Sigmoid colon (tissue), 6 donors: ENCODE measurements at regions not wholly inside any gene's neighbourhood (a gene's known extent, or its start where the extent isn't known, plus 50 kb on each side); places are given as distances from the start of the nearest gene placed in this dataset.

Source experiments
- DNase-seq: peaks from one replicate; pipeline ENCODE4 v3.0.0-alpha.2; 2019
- H3K27ac ChIP-seq, 4 donors: fragments of 200-600 bp; sonication (generic); one replicate each; pipeline ENCODE4 v1.5.1; 2016 to 2019; ENCODE audit warnings: mild to moderate bottlenecking in 1 of 4
- H3K27me3 ChIP-seq, 3 donors: fragments of 200-600 bp; sonication (generic); one replicate each; pipeline ENCODE4 v1.5.1; 2019; ENCODE audit warnings: mild to moderate bottlenecking in 1 of 3
- H3K36me3 ChIP-seq, 4 donors: fragments of 200-600 bp; sonication (generic); one replicate each; pipeline ENCODE4 v1.5.1; 2016 to 2019
- H3K4me1 ChIP-seq, 4 donors: fragments of 200-600 bp; sonication (generic); one replicate each; pipeline ENCODE4 v1.5.1; 2017 to 2019
- H3K4me3 ChIP-seq, 4 donors: fragments of 200-600 bp; sonication (generic); one replicate each; pipeline ENCODE4 v1.5.1; 2017 to 2019; ENCODE audit warnings: mild to moderate bottlenecking in 2 of 4, moderate library complexity in 1 of 4
- H3K9me3 ChIP-seq, 4 donors: fragments of 200-600 bp in 3 of 4; sonication (generic) in 3 of 4; one replicate each; pipeline versions ENCODE4 v1.5.1 to v1.6.1; 2013 to 2019
- EP300 ChIP-seq, 4 donors: sonication (generic); formaldehyde crosslinking; IDR thresholded peaks; one replicate each; pipeline ENCODE4 v1.6.1; 2017; ENCODE audit warnings: antibody characterized with exemption in 4 of 4
- POLR2A ChIP-seq, 2 donors: fragments of 450-650 bp; IDR thresholded peaks; one replicate each; pipeline ENCODE4 v1.6.1; 2016; ENCODE audit warnings: antibody characterized with exemption in 2 of 2, mild to moderate bottlenecking in 2 of 2, moderate library complexity in 2 of 2
- POLR2AphosphoS5 ChIP-seq, 4 donors: sonication (generic); formaldehyde crosslinking; IDR thresholded peaks; one replicate each; pipeline ENCODE4 v1.6.1; 2017; ENCODE audit warnings: antibody characterized with exemption in 4 of 4
- WGBS, 2 donors: extraction: QIAGEN DNeasy Blood & Tissue Kit; methylation state at CpG; one replicate each; pipeline ENCODE4 v1.1.7; 2013; 5-methylcytosine and 5-hydroxymethylcytosine counted together
- intact Hi-C: fragments of 100-400 bp; cut with DNase I; formaldehyde crosslinking; loops from one replicate; pipeline ENCODE4 v1.15.1; 2023
- TF ChIP-seq, protein P1 (sequence below), 4 experiments: fragments of 450-650 bp in 3 of 4; fragments of 200-600 bp in 1 of 4; IDR thresholded peaks; one replicate each; pipeline ENCODE4 v1.5.1; 2016 to 2019; ENCODE audit warnings: antibody characterized with exemption in 4 of 4, mild to moderate bottlenecking in 3 of 4, moderate library complexity in 2 of 4
- donor health status: healthy with polysubstance abuse.
- donor health status: healthy.

DNA sequence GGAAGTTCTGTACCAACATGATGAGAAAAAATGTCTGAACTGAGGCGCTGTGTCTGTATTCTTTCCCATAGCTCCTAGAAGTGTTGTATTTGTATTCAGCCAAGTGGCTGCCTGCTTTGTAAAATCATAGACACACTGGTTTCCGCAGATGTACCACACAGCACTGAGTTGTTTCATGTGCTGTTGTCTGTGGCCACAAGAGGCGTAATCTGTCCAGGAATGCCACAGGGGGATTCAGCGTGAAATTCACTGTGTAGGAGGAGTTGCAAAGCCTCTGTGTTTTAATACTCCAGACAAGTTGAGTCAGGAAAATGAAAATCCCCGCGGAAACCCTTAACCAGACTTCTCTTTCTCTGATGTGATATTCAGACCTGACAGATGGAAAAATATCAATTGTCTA lies 462.2 kb downstream of the NSUN3 start:
- Histone ChIP-seq H3K4me1 (peaks cover 0 to 14% (median 10%) of the 10 kb centered on the region in 4 donors), H3K27me3 (no peaks in the 10 kb centered on the region), H3K36me3 (no peaks in the 10 kb centered on the region), H3K9me3 (no peaks in the 10 kb centered on the region), H3K4me3 (no peak overlapping the region), H3K27ac (no peak overlapping the region)
- TF ChIP-seq POLR2AphosphoS5 (IDR thresholded peaks at IDR 0.05) (no peak), EP300 (IDR thresholded peaks at IDR 0.05) (no peak), POLR2A (IDR thresholded peaks at IDR 0.05) (no peak)
- TF ChIP-seq, protein P1, sequence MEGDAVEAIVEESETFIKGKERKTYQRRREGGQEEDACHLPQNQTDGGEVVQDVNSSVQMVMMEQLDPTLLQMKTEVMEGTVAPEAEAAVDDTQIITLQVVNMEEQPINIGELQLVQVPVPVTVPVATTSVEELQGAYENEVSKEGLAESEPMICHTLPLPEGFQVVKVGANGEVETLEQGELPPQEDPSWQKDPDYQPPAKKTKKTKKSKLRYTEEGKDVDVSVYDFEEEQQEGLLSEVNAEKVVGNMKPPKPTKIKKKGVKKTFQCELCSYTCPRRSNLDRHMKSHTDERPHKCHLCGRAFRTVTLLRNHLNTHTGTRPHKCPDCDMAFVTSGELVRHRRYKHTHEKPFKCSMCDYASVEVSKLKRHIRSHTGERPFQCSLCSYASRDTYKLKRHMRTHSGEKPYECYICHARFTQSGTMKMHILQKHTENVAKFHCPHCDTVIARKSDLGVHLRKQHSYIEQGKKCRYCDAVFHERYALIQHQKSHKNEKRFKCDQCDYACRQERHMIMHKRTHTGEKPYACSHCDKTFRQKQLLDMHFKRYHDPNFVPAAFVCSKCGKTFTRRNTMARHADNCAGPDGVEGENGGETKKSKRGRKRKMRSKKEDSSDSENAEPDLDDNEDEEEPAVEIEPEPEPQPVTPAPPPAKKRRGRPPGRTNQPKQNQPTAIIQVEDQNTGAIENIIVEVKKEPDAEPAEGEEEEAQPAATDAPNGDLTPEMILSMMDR (IDR thresholded peaks at IDR 0.05) = peak in 1 of 4 experiments; percentile 15
- DNase-seq = no peak
- intact Hi-C loops = no loop called here
- WGBS, 2 donors = 88 to 91% methylated on average over 6 of the region's 6 CpGs

DNA sequence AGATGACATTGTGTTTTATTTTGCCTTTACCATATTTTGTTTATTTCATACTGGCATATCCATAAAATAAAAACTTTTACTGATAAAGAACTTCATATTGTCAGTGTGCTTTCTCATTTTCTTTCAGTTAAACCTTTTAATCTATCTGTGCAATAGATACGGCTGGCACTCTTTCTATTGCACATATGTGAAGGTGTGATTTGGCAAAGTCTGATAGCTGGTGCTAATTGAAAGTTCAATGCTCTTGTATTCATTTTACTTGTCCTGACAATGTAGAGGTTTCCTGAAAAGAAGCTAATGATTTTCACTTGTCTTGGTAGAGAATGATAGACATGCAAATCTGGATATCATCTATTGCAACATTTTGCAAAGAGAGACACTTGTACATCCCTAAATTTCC lies 467.0 kb downstream of the NSUN3 start:
- WGBS, 2 donors = 92 to 95% methylated on average over 1 of the region's 1 CpG
- peaks cover 0 to under 1% (median 0%) of the 10 kb centered on the region in 4 donors for H3K4me1 ChIP-seq
- no peaks in the 10 kb centered on the region for H3K9me3 ChIP-seq
- no peak for DNase-seq
- intact Hi-C loops = no loop called here
- TF ChIP-seq POLR2AphosphoS5 (IDR thresholded peaks at IDR 0.05) (no peak), POLR2A (IDR thresholded peaks at IDR 0.05) (no peak), EP300 (IDR thresholded peaks at IDR 0.05) (no peak)
- TF ChIP-seq, protein P1 (IDR thresholded peaks at IDR 0.05) = no peak
- H3K27me3 ChIP-seq = no peaks in the 10 kb centered on the region
- no peak overlapping the region for H3K27ac ChIP-seq
- no peaks in the 10 kb centered on the region for H3K36me3 ChIP-seq
- no peak overlapping the region for H3K4me3 ChIP-seq

DNA sequence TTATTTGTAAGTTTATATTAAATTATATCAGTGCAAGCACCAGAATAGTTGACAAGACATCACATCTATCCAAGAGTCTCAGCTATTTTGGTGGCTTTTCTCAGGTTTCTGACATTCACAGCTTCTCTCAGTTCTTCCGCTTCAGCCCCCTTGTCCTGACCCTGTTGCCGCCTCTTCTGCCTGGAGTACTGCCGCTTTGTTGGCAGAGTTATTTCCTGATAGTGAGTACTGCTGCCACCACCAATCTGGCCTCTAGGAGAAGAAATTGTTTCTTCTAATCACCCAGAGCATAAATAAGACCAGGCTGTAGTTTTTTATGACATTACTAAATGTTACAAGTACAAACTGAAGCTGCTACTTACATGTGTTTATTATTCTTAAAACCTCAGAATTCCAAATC lies 470.1 kb downstream of the NSUN3 start:
- Histone ChIP-seq H3K36me3 (no peaks in the 10 kb centered on the region), H3K27ac (no peak overlapping the region), H3K27me3 (no peaks in the 10 kb centered on the region), H3K4me1 (no peaks in the 10 kb centered on the region), H3K4me3 (no peak overlapping the region), H3K9me3 (no peaks in the 10 kb centered on the region)
- no peak for DNase-seq
- no peak for TF ChIP-seq POLR2A (IDR thresholded peaks at IDR 0.05)
- TF ChIP-seq POLR2AphosphoS5 (IDR thresholded peaks at IDR 0.05) = no peak
- TF ChIP-seq EP300 (IDR thresholded peaks at IDR 0.05) = no peak
- TF ChIP-seq, protein P1 (IDR thresholded peaks at IDR 0.05) = no peak
- WGBS, 2 donors = 86 to 92% methylated on average over 3 of the region's 3 CpGs
- intact Hi-C loops = no loop called here

DNA sequence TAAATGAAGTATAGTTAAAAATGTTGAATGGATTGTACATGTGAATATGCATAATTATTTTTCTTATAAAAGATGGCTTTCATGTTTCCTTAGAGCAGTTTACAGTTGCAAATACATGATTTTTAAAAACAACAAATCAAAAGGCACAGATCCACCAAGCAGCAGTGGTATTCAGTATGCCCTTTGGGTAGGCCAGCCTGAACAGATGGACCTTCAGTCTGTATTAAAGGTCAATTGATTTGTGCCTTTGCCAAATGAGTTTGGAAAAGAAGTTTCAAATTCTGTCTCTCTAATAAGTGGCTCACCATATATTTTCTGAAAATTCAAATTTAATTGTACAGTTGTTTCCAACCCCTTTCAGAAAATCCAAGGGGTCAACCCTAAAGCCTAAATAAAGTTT lies 477.1 kb downstream of the NSUN3 start:
- H3K27me3 ChIP-seq = no peaks in the 10 kb centered on the region
- no peak overlapping the region for H3K27ac ChIP-seq
- no peaks in the 10 kb centered on the region for H3K36me3 ChIP-seq
- H3K9me3 ChIP-seq = no peaks in the 10 kb centered on the region
- no peak overlapping the region for H3K4me3 ChIP-seq
- DNase-seq = no peak
- no peaks in the 10 kb centered on the region for H3K4me1 ChIP-seq
- TF ChIP-seq EP300 (IDR thresholded peaks at IDR 0.05) = no peak
- TF ChIP-seq, protein P1 (IDR thresholded peaks at IDR 0.05) = no peak
- no peak for TF ChIP-seq POLR2A (IDR thresholded peaks at IDR 0.05)
- intact Hi-C loops = no loop called here

DNA sequence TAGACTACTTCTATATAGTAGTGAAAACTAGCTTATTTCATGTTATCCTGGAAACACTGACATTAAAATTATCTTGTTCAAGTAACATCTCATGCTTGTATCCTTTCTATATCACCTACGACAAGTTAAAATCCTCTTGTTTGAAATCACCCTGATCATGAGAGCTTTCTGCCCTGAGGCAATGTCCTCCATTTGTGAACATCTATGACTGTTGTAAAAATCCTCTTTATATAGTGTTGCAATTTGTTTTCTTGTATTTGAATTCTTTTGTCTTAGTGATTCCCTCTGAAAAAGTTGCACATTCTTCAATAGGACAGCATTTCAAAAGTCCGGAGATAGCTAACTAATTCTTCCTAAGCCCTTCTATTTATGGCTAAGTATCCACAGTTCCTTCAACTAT lies 480.3 kb downstream of the NSUN3 start:
- no peaks in the 10 kb centered on the region for H3K4me1 ChIP-seq
- H3K4me3 ChIP-seq = no peak overlapping the region
- intact Hi-C loops = no loop called here

More for the DNA sequence above, 480.3 kb downstream of the NSUN3 start:
- H3K27me3 ChIP-seq = no peaks in the 10 kb centered on the region
- no peak overlapping the region for H3K27ac ChIP-seq
- no peaks in the 10 kb centered on the region for H3K36me3 ChIP-seq
- no peaks in the 10 kb centered on the region for H3K9me3 ChIP-seq
- 93 to 96% methylated on average over 2 of the region's 2 CpGs for WGBS, 2 donors
- DNase-seq = no peak
- TF ChIP-seq EP300 (IDR thresholded peaks at IDR 0.05) = no peak
- TF ChIP-seq, protein P1 (IDR thresholded peaks at IDR 0.05) = no peak
- no peak for TF ChIP-seq POLR2A (IDR thresholded peaks at IDR 0.05)
- no peak for TF ChIP-seq POLR2AphosphoS5 (IDR thresholded peaks at IDR 0.05)
